HG03060 (cell line): ENCODE measurements at regions not wholly inside any gene's neighbourhood (a gene's known extent, or its start where the extent isn't known, plus 50 kb on each side); places are given as distances from the start of the nearest gene placed in this dataset.
"Not testable (repeated sequence)": the region's sequence is repeated elsewhere in the genome, so short reads cannot be mapped to it uniquely, and the experiment has no call there.

Source experiments
- ATAC-seq: cut with Tn5 transposase; IDR thresholded peaks from one replicate; pipeline ENCODE4 v1.9.1; 2021; ENCODE audit warnings: low read depth, moderate number of reproducible peaks; ENCODE audit not compliant: unreplicated experiment

GRCh38 chr12:65670775-65671174 lies 153.5 kb upstream of the HMGA2 start:
- no peak for ATAC-seq

DNA sequence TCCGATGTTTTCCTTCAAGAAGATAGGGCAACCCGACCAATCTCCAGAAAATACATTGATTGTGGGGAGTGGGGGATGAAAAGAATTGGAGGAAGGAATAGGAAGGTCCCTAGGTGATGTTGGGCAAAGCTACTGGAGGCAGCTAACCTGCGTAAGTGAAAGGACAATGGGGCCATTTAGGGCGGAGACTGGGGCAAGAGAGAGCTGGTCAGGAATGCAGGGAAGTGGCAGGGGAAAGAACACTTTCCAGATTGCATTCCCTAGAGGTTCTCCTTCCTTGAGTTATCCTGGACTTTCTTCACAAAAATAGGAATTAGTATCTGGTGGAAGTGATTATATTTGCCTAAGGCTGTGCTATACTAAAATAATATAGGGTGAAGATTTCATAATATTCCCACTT lies 151.8 kb upstream of the HMGA2 start:
- no peak for ATAC-seq

GRCh38 chr12:65673156-65673690 lies 151.1 kb upstream of the HMGA2 start:
- ATAC-seq = no peak

GRCh38 chr12:65673732-65674131 lies 150.6 kb upstream of the HMGA2 start:
- no peak for ATAC-seq

DNA sequence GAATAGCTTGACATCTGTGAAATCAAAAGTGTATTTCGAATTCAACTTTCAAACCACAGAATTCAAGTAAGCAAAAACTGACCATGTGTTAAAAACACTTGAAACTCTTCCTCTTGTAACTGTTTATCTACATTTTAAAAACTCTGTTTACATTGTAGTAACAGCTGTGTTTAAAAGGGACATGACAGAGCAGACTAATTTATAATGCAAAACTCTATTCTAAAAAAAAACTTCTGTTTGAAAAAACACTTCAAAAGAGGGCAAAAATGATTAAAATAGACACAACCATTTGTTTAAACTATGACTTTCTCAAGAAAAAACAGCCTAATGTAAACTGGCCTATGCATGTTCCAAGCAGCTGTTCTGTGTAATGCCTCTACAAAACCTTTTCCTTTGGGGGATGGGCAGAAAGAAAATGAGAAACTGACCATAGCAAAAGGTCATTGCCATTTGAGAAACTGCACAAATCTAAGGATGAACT lies 149.1 kb upstream of the HMGA2 start:
- ATAC-seq = no peak

- not testable (repeated sequence) for ATAC-seq
These were observed 146.1 kb upstream of the HMGA2 start for GRCh38 chr12:65678172-65678571.

DNA sequence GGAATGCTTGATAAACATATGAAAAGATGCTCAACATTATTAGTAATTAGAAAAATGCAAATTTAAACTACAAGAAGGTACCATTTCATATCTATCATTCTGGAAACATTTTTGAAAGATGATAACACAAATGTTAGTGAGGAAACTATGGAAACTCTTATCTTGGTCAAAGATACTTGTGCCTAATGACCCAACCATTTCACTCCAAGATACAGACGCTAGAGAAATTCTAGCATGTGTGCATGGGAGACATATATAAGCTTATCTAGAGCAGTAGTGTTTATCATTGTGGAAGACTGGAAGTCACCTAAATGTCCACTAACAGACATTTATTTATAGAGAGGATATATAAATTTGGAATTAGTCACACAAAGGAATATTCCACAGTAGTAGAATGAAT lies 143.1 kb upstream of the HMGA2 start:
- ATAC-seq = no peak

- no peak for ATAC-seq
These were observed 142.2 kb upstream of the HMGA2 start for GRCh38 chr12:65682112-65682511.

DNA sequence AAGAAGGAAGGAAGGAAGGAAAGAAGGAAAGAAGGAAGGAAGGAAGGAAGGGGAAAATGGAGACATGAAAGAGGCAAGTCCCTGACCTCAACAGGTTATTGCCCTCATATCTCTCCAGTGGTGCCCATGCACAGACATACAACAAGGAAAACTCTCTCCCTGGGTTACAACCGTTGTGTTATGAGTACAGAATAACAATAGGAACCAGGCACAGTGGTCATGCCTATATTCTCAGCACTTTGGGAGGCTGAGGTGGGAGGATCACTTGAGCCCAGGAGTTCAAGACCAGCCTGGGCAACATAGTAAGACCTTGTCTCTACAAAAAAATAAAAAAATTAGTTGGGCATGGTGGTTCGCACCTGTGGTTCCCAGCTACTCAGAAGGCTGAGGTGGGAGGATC lies 139.4 kb upstream of the HMGA2 start:
- no peak for ATAC-seq

- ATAC-seq = no peak
These were observed 138.8 kb upstream of the HMGA2 start for GRCh38 chr12:65685514-65685913.

- ATAC-seq = no peak
These were observed 134.8 kb upstream of the HMGA2 start for GRCh38 chr12:65689508-65689907.

GRCh38 chr12:65690477-65690876 lies 133.8 kb upstream of the HMGA2 start:
- no peak for ATAC-seq

DNA sequence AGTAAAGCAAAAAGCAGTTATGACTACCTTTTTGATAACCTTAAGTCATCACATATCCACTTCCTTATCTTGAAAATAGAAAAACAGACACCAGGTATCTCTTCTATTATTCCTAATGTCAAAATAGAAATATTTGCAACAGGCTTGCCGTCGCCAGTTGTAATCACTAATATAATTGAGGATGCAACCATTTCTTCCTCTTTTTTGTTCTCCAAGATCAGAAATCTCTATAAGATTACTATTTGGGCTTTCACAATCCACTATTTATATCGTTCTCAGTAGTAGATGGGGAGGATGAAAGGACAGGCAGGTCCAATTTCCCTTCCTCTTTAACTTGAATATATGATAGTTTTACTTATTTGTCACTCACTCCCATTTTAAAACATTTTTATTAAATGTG lies 130.2 kb upstream of the HMGA2 start:
- ATAC-seq = no peak

DNA sequence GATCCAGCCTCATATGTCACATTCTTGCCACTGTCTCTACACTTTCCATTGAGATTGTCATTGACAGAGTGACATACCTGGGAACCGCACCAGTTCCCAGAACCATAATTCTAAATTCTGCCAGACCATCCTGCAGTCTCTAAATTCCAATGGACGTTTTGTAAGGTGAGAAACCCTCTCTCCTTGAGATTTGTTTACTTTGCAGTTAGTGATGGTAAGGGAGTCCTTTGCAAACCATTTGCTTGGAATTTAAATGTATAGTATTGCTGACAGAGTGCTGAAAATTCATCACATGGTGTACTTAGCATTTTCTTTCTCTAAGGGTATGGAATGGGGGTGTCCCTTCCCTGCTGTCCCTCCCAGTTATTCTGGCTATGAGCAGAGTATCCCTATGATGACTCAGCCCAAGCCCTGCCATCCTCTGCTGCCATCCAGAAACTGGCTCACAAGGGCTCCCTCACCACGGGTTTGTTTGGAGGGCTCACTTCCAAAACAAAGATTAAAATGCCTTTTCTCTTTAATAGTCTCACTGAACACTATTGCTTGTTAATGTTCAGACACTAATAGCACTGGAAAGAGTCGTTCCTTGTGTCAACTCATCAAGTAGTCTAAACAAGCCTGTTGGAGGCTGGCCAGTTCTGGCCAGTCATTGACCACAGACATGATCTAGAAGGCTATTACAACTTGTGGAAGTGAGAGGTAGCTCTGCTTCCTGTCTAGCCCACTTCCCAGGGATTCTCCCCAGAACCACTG lies 129.0 kb upstream of the HMGA2 start:
- no peak for ATAC-seq

- no peak for ATAC-seq
These were observed 128.1 kb upstream of the HMGA2 start for GRCh38 chr12:65696227-65696626.

GRCh38 chr12:65699251-65699650 lies 125.0 kb upstream of the HMGA2 start:
- no peak for ATAC-seq

GRCh38 chr12:65703176-65703575 lies 121.1 kb upstream of the HMGA2 start:
- ATAC-seq = no peak

- ATAC-seq = no peak
These were observed 118.9 kb upstream of the HMGA2 start for GRCh38 chr12:65705380-65705876.

GRCh38 chr12:65707051-65707450 lies 117.2 kb upstream of the HMGA2 start:
- no peak for ATAC-seq

DNA sequence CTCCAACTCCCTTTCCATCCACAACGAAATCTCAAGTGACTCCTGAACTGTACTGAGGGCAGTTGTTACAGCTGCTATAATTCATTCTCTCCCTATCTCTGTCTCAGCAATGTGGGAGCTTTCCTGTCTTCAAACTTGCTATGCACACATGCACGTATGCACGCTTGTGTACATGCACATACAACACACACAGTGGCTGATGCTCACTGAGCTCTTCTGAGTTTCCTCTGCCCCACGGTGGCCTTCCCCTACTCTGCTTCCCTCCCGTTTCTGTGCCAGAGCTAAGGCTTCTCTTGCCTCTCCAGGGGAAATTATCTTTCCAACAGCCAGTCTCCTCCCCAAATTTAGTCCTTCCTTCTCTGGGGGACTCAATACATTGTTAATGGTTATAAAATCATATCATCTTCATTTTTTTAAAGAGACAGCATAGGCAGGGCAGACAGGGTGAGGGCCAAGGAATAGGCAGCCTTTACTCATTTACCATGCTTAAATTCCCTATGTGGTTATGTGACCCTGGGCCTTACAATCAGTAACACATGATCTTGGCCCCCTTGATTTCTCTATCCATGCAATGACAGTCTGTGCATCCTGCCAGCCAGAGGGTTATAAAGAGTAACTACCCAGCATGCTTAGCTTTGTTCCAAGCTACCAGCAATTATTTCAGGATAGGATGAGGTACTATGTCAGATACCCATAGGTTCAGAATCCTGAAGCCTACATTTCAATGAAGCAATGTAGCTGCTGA lies 111.9 kb upstream of the HMGA2 start:
- no peak for ATAC-seq

DNA sequence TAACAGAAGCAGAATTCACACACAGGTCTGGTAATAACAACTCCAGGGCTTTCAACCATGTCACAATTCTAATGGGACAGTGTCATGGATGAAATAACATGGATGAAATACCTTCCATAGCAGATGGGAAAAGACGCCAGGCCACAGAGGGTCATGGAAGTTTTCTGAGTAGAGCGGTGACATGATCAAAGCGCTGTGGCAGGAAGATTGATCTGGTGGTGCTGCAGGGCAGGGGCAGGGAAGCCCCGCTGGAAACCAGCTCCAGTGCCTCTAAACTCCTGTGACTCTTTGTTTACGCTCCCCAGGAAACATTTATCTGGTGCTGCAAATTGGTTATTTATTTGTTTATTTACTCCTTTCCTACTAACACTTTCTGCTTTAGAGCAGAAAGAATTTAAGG lies 108.3 kb upstream of the HMGA2 start:
- no peak for ATAC-seq
